T-helper 1 cell (primary cell): ENCODE measurements at regions not wholly inside any gene's neighbourhood (a gene's known extent, or its start where the extent isn't known, plus 50 kb on each side); places are given as distances from the start of the nearest gene placed in this dataset.
"Not testable (repeated sequence)": the region's sequence is repeated elsewhere in the genome, so short reads cannot be mapped to it uniquely, and the experiment has no call there.

ENCODE experiments used
- DNase-seq, 5 donors: peaks; one replicate each; pipeline ENCODE4 v3.0.0-alpha.2; 2012 to 2020

GRCh38 chr16:9348912-9349311 lies 257.5 kb downstream of the HAPSTR1 start:
- no peak for DNase-seq

- not testable (repeated sequence) for DNase-seq
These were observed 258.0 kb downstream of the HAPSTR1 start for GRCh38 chr16:9349373-9349960.

- DNase-seq = not testable (repeated sequence)
These were observed 258.8 kb downstream of the HAPSTR1 start for GRCh38 chr16:9350119-9350799.

- DNase-seq = no peak
These were observed 260.0 kb downstream of the HAPSTR1 start for GRCh38 chr16:9351440-9351839.

GRCh38 chr16:9351841-9352434 lies 260.5 kb downstream of the HAPSTR1 start:
- no peak for DNase-seq

- no peak for DNase-seq
These were observed 266.4 kb downstream of the HAPSTR1 start for GRCh38 chr16:9357829-9358228.

- DNase-seq = no peak
These were observed 268.6 kb downstream of the HAPSTR1 start for GRCh38 chr16:9360075-9360474.

GRCh38 chr16:9362050-9362449 lies 270.6 kb downstream of the HAPSTR1 start:
- DNase-seq = no peak

- no peak for DNase-seq
These were observed 271.2 kb downstream of the HAPSTR1 start for GRCh38 chr16:9362604-9363003.

GRCh38 chr16:9363520-9363919 lies 272.1 kb downstream of the HAPSTR1 start:
- no peak for DNase-seq

- DNase-seq = no peak
These were observed 273.4 kb downstream of the HAPSTR1 start for GRCh38 chr16:9364721-9365369.

GRCh38 chr16:9365370-9365728 lies 273.9 kb downstream of the HAPSTR1 start:
- no peak for DNase-seq

GRCh38 chr16:9366048-9366969 lies 274.9 kb downstream of the HAPSTR1 start:
- DNase-seq = no peak

GRCh38 chr16:9370061-9370491 lies 278.6 kb downstream of the HAPSTR1 start:
- no peak for DNase-seq

GRCh38 chr16:9371713-9372448 lies 280.4 kb downstream of the HAPSTR1 start:
- no peak for DNase-seq

GRCh38 chr16:9372934-9373890 lies 281.8 kb downstream of the HAPSTR1 start:
- no peak for DNase-seq

- DNase-seq = no peak
These were observed 282.6 kb downstream of the HAPSTR1 start for GRCh38 chr16:9374061-9374460.

GRCh38 chr16:9378876-9379275 lies 287.4 kb downstream of the HAPSTR1 start:
- no peak for DNase-seq

- DNase-seq = no peak
These were observed 288.8 kb downstream of the HAPSTR1 start for GRCh38 chr16:9380221-9380620.

- no peak for DNase-seq
These were observed 290.0 kb downstream of the HAPSTR1 start for GRCh38 chr16:9381399-9381798.

GRCh38 chr16:9381905-9382304 lies 290.5 kb downstream of the HAPSTR1 start:
- no peak for DNase-seq
